ENCODE measurements at regions not wholly inside any gene's neighbourhood (a gene's known extent, or its start where the extent isn't known, plus 50 kb on each side); places are given as distances from the start of the nearest gene placed in this dataset.

DNA sequence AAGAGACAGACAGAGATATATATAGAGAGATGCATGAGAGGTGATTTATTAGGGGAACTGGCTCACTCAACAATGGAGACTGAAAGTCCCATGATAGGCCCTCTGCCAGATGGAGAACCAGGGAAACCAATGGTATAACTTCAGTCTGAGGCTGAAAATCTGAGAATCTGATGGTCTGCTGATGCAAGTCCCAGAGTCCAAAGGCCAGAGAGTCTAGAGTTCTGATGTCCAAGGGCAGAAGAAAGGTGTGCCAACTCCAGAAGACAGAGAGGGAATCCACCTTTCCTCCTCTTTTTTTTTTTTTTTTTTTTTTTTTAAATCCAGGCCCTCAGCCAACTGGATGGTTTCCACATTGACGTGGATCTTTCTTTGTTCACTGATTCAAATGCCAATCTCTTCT lies 197.9 kb upstream of the MEIS2 start:
- TF ChIP-seq, protein P1, sequence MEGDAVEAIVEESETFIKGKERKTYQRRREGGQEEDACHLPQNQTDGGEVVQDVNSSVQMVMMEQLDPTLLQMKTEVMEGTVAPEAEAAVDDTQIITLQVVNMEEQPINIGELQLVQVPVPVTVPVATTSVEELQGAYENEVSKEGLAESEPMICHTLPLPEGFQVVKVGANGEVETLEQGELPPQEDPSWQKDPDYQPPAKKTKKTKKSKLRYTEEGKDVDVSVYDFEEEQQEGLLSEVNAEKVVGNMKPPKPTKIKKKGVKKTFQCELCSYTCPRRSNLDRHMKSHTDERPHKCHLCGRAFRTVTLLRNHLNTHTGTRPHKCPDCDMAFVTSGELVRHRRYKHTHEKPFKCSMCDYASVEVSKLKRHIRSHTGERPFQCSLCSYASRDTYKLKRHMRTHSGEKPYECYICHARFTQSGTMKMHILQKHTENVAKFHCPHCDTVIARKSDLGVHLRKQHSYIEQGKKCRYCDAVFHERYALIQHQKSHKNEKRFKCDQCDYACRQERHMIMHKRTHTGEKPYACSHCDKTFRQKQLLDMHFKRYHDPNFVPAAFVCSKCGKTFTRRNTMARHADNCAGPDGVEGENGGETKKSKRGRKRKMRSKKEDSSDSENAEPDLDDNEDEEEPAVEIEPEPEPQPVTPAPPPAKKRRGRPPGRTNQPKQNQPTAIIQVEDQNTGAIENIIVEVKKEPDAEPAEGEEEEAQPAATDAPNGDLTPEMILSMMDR (IDR thresholded peaks at IDR 0.05; ENCODE audit: low read depth, low read length), result no peak
- no peak for DNase-seq (ENCODE audit: extremely low read depth, low read depth)

DNA sequence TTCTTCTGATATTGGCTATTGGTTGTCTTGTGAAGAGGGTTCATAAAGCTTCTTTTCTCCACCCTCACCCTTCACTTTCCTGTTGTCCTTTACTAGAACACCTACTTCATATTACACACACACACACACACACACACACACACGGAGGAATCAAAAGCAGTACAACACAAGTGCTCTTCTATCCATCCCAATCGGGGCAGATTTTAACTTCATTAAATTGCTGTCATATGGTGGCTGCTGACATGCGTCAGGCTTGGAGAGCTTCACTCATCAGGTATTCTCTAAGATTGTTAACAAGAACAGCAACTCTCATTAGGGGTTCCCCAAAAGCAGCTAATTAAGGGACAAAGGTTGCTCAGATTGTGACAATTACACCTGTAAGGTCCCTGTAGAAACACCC lies 239.1 kb upstream of the MEIS2 start:
- TF ChIP-seq, protein P1 (IDR thresholded peaks at IDR 0.05; ENCODE audit: low read depth, low read length), result no peak

DNA sequence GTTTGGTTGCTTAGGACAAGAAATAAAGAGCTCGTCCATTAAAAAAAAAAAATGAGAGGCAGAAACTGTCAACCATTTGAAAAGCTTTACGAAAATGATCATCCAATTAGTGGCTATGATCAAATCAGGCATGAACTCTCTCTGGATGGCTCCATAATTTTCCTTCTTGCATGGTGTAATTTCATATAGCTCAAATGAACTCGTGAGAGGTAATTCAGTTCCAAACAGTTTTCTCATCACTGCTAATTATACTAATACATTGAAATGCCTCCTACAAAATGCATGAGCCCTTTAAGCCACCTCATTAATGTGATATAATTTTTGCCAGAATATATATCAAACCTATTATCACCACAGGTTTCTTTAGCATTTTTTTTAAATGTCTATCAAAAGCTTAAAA lies 239.5 kb upstream of the MEIS2 start:
- DNase-seq (ENCODE audit: extremely low read depth, low read depth), result no peak
- TF ChIP-seq, protein P1 (IDR thresholded peaks at IDR 0.05; ENCODE audit: low read depth, low read length), result no peak

More for the DNA sequence above, 239.1 kb upstream of the MEIS2 start:
- no peak for DNase-seq (ENCODE audit: extremely low read depth, low read depth)

DNA sequence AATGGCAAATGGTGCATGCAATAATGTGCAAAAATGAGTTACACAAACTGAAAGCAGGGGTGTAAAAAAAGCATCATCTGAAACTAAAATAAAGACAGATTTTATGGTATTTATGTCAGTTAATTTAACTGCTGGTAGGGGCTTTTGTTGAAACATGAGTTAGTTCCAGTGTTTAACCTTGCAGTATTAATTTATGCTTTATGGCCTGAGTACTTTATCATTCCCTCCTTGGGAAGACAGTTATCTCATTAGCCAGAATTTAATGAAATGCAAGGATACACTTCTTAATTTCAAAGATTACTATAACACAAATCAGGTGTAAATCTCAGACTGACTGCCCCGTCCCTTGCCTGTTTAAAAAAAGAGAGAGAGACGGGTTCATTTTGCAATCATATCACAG lies 240.1 kb upstream of the MEIS2 start:
- TF ChIP-seq, protein P1 (IDR thresholded peaks at IDR 0.05; ENCODE audit: low read depth, low read length), result no peak
- no peak for DNase-seq (ENCODE audit: extremely low read depth, low read depth)

DNA sequence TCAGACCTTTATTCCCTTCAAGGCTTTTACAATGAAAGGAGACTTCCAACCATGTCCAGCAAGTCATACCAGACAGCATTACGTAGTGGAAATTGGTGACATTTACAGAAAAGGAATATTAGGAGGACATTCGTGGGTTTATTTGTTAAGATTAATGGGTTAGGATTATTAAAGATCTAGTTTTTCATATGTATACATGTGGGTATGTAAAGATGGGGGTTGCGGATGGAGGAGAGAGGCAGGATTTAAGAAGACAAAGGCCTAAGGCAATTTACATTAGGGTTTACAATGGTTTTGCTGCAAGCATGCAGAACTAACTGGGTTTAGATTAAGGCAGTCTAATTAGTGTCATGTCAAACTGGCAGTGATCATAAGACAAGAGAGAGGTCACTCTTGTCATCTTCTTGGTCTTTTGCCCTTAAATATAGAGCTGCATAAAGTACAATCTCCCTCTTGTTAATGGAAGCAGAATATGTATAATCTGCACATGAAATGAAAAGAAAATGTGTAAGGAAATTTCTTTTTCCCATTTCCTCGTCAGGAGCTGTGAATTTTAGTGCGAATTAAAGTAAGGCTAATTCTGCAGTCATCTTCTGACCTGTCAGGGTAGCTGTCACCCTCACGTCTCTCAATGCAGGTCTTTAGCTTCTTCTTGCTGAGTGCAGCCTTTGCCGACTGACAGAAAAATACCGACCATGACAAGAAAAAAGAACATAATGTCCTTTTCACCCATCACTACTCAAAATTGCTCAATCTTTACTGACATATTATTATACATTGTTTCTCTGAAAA lies 258.9 kb upstream of the MEIS2 start:
- TF ChIP-seq, protein P1 (IDR thresholded peaks at IDR 0.05; ENCODE audit: low read depth, low read length), result no peak
- DNase-seq (ENCODE audit: extremely low read depth, low read depth), result no peak

DNA sequence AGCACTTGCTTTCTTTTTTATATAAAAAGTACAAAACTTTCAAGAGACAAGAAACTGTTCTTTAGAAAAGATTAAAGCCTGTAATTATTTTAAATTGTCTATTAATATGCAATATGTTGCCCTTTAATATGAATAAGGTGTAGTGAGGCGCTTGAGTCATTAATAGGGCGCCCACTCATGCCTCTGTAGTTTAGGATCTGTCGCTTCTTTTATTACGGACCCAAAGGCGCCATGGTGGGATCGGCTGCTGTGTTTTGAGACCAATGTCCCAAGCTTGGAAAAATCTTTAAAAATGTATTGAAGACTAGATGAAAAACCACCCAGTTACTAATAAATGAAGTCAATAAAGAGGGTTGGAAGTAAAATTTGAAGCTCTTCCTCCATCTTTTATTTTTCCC lies 259.5 kb upstream of the MEIS2 start:
- no peak for DNase-seq (ENCODE audit: extremely low read depth, low read depth)
- TF ChIP-seq, protein P1 (IDR thresholded peaks at IDR 0.05; ENCODE audit: low read depth, low read length), result no peak

DNA sequence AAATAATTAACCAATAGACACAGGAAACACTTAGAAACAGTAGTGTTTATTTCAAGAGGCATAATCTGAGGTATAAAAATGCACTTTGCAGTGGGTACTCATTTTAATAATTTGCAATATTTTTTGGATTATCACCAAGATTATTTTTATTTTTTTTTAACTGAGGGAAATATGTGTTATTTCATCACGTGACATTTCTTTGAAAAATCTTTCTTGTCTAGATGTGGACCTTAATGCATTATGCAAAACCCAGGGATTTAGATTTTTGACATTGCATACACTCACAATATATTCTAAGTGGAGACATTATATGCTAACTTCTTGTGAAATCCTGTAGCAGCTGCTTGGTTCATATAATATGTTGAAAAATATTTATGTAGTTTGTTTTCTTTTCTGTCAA lies 260.4 kb upstream of the MEIS2 start:
- TF ChIP-seq, protein P1 (IDR thresholded peaks at IDR 0.05; ENCODE audit: low read depth, low read length), result no peak
- no peak for DNase-seq (ENCODE audit: extremely low read depth, low read depth)

All from AG09319 (cell line).